GM18867 (cell line): ENCODE measurements at regions not wholly inside any gene's neighbourhood (a gene's known extent, or its start where the extent isn't known, plus 50 kb on each side); places are given as distances from the start of the nearest gene placed in this dataset.

Experiments
- ATAC-seq: cut with Tn5 transposase; IDR thresholded peaks from one replicate; pipeline ENCODE4 v1.9.1; 2021; ENCODE audit warnings: mild to moderate bottlenecking, moderate library complexity; ENCODE audit not compliant: unreplicated experiment

- ATAC-seq: no peak
These were observed 583.3 kb downstream of the GBA3 start for GRCh38 chr4:23276076-23276475.

GRCh38 chr4:23269566-23269965, 576.8 kb downstream of the GBA3 start:
- no peak for ATAC-seq

- no peak for ATAC-seq
These were observed 575.5 kb downstream of the GBA3 start for GRCh38 chr4:23268072-23268771.

DNA sequence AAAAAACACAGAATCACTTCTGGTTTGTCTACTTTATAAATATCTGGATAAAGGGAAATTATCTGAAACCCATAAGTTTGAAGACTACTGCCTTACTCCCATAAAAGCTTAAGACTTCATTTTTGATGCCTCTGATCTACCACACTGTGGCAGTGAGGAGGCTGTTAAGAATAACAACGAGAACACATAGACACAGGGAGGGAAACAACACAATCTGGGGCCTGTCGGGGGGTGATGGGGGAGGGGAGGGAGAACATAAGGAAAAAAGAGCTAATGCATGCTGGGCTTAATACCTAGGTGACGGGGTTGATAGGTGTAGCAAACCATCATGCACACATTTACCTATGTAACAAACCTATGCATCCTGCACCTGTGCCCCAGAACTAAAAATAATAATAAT, 573.7 kb downstream of the GBA3 start:
- ATAC-seq: no peak

- ATAC-seq: no peak
These were observed 567.8 kb downstream of the GBA3 start for GRCh38 chr4:23260511-23260910.

- no peak for ATAC-seq
These were observed 552.6 kb downstream of the GBA3 start for GRCh38 chr4:23245203-23245832.

DNA sequence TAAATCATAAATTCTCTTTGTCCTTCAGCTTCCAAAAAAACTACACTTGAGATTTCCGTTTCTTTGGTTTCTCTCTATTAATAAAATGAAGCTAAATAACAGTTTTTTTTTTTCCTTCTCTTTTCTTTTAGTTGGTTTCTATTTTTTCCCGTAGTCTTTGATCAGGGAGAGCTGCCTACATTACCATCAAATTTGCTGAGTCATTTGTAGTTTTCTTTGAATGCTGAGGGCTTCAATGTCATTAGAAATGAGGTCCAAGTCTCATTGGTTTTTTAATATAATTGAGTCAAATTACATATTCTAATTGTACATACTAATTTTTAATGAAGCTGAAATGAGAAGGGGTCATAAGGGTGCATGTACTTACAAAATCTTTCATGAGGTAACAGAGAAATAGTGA, 550.2 kb downstream of the GBA3 start:
- no peak for ATAC-seq

DNA sequence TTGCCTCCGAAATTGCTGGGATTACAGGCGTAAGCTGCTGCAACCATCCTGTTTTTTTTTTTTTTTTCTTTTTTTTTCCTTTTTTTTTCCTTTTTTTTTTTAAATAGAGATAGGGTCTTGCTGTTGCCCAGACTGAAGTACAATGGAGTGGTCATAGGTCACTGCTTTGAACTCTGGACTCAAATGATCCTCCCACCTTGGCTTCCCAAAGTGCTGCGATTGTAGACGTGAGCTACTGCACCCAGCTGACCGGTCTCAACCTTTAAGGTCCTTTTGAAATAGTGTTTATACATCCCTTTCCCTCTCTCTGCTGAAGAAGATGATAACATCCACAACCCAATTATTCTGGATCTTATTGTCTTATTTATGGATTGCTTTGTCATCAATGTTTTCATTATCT, 548.7 kb downstream of the GBA3 start:
- no peak for ATAC-seq

DNA sequence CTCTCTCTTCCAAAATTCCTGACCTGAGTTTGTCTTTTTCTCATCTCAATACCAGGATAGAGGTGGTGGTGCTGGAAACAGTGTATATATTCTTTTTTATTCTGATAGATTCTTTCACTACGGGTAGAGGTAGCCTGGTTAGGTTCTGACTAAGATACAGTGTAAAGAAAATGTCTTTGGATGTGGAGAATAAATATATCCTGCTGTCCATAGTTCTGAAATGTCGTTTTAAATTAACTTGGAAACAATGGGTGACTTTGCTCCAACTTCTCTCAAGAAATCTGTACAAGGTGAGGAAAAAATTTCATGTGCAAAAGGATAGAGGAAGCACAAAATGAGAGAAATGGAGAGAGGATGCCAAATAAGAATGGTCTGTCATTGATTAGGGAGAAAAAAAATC, 546.1 kb downstream of the GBA3 start:
- ATAC-seq: no peak

DNA sequence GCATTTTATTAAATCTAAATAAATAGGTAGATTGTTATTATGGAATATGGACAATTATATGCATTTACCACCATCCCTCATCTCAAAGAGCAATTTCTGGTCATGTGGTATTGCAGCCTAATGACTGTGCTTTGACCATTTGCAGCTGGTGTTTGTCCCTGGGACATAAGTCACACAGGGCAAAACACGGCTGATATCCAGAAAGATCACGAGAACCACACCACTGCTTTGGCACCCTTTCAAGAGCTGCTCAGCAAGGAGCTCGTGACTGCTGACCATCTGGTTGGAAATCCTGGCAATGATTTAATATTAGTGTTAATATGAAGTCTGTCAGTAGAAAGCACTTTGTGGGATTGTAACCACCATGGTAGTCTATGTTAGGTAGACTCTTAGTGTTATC, 545.0 kb downstream of the GBA3 start:
- ATAC-seq: no peak

GRCh38 chr4:23235628-23236390, 543.1 kb downstream of the GBA3 start:
- ATAC-seq: no peak

GRCh38 chr4:23234716-23235115, 542.0 kb downstream of the GBA3 start:
- no peak for ATAC-seq

- no peak for ATAC-seq
These were observed 541.3 kb downstream of the GBA3 start for GRCh38 chr4:23234018-23234417.

DNA sequence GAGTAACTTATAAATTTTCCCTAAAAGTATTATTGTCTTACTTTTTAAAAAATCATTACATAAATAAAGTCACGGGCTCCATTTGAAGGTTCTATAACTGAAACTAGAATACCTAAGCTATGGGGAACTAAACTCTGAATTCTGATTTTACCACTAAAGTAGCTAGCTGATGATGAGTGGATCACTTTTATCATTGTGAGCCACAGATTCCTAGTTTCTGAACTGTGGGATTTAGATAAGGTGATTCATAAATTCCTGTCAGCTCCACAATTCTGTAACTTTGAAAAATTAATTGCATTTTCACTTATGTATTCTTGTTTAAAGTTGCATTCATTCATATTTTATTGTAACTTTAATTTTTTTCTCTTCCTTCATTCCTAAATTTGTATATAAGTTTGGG, 540.9 kb downstream of the GBA3 start:
- no peak for ATAC-seq

- no peak for ATAC-seq
These were observed 540.2 kb downstream of the GBA3 start for GRCh38 chr4:23232987-23233386.

- no peak for ATAC-seq
These were observed 532.8 kb downstream of the GBA3 start for GRCh38 chr4:23225564-23225963.

- ATAC-seq: no peak
These were observed 532.1 kb downstream of the GBA3 start for GRCh38 chr4:23224684-23225420.

- no peak for ATAC-seq
These were observed 528.2 kb downstream of the GBA3 start for GRCh38 chr4:23220911-23221310.

DNA sequence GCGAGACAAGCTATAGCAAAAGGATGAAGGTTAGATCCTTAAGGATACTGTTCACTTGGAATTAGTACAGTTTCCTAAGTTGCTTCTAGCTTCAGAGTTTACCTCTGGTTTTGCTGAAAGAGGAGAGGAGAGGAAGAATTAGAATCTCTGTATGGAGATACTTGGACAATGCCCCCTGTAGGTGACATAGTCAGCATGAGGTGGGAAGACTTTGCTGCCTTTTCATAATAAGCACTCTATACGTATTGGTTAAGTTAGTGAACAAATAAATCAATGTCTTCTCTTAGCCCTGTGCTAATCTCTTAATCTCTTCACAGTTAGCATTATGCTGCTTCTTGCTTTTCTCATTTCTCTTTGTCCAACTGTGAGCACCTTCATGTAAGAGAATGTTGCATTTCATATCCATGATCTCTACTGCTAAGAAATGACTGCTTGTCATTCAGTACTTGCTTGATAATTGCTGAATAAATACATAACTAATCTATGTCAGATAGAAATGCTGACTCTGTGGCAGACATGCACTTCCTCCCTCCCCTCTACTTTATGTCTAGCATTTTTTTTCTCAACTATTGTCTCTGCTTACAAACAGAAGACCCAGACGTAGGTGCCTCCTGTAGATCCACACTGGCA, 527.2 kb downstream of the GBA3 start:
- no peak for ATAC-seq

- no peak for ATAC-seq
These were observed 520.5 kb downstream of the GBA3 start for GRCh38 chr4:23213198-23213597.

DNA sequence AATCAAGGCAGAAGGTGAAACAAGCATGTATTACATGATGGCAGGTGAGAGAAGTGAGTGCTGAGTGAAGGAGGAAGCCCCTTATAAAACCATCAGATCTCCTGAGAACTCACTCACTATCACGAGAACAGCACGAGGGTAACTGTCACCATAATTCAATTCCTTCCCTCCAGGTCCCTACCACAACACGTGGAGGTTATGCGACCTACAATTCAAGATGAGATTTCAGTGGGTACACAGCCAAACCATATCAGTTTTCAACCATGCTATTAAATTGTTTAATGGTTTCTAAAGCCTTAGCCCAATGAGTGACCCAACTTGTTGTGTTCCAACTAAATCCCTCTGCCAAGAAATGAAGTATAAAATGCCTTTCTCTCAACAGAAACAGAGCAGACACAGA, 519.8 kb downstream of the GBA3 start:
- no peak for ATAC-seq
